Cardiac muscle cell (in vitro differentiated cells and primary cell): ENCODE measurements at regions not wholly inside any gene's neighbourhood (a gene's known extent, or its start where the extent isn't known, plus 50 kb on each side); places are given as distances from the start of the nearest gene placed in this dataset.

ENCODE experiments used
- DNase-seq, 2 donors: peaks; one replicate each; pipeline versions ENCODE4 v3.0.0 to v3.0.0-alpha.2; 2010 to 2017; ENCODE audit warnings: low read depth in 1 of 2, low spot score in 1 of 2
- H3K27ac ChIP-seq: fragments of 200-600 bp; sonication (generic); 2 replicates; pipeline ENCODE4 v1.5.1; 2016
- H3K27me3 ChIP-seq: fragments of 200-600 bp; sonication (generic); 2 replicates; pipeline ENCODE4 v1.6.0; 2016; ENCODE audit warnings: control low read depth
- H3K36me3 ChIP-seq: fragments of 200-600 bp; sonication (generic); 2 replicates; pipeline ENCODE4 v1.5.1; 2016; ENCODE audit warnings: control low read depth
- H3K4me1 ChIP-seq: fragments of 200-600 bp; sonication (generic); 2 replicates; pipeline ENCODE4 v1.8.1; 2017; ENCODE audit warnings: low read depth, mild to moderate bottlenecking, mixed run types
- H3K4me3 ChIP-seq: fragments of 200-600 bp; sonication (generic); 2 replicates; pipeline ENCODE4 v1.5.1; 2016; ENCODE audit warnings: mild to moderate bottlenecking
- H3K9me3 ChIP-seq: fragments of 200-600 bp; sonication (generic); 2 replicates; pipeline ENCODE4 v1.5.1; 2017; ENCODE audit warnings: low read depth, mild to moderate bottlenecking, control low read depth
- TF ChIP-seq, protein P1 (sequence below): IDR thresholded peaks from 2 replicates; pipeline ENCODE4 v1.5.1; 2012; ENCODE audit warnings: low read depth, mild to moderate bottlenecking, low read length

DNA sequence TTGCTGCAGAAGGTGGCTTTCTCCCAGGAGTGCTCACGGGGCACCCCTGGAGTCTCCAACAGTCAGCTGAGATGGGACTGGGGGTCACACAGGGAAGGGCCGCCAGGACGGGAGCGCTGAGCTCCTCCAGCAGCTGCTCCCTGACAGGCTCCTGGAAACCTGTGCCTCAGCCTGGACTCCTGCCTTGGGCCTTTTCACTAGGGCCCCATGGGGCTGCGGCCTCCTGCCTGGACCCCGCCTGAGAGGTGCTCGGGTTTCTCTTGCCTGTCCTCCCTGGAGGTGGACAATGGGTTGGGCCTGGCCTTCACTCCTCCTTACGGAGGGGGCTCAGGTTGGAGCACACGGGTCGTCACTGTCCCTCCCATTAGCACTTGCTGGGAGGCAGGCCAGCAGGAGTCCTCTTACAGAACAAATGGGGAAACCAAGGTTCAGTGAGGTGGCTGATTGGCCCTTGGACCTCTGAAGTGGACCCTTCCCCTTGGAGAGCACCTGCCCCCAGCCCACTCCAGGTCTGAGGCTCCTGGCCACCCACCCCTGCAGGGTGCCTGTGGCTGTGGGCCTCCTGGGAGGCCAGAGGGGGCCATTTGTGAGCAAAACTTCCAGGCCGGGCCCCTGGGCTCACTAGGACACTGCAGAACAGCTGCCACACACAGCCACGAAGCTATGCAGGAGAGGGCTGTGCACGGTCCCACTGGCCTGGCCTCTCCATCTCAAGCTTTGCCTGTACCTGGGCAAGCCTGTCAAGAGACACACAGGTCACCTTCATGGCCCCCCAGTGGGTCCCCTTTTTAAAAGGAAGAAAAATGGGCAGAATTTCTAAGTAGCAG lies 57.1 kb upstream of the ODC1 start:
- Histone ChIP-seq H3K9me3 (no peaks in the 10 kb centered on the region), H3K4me3 (no peak overlapping the region), H3K27me3 (no peaks in the 10 kb centered on the region), H3K36me3 (no peaks in the 10 kb centered on the region), H3K27ac (no peak overlapping the region), H3K4me1 (no peaks in the 10 kb centered on the region)
- DNase-seq, result no peak
- TF ChIP-seq, protein P1, sequence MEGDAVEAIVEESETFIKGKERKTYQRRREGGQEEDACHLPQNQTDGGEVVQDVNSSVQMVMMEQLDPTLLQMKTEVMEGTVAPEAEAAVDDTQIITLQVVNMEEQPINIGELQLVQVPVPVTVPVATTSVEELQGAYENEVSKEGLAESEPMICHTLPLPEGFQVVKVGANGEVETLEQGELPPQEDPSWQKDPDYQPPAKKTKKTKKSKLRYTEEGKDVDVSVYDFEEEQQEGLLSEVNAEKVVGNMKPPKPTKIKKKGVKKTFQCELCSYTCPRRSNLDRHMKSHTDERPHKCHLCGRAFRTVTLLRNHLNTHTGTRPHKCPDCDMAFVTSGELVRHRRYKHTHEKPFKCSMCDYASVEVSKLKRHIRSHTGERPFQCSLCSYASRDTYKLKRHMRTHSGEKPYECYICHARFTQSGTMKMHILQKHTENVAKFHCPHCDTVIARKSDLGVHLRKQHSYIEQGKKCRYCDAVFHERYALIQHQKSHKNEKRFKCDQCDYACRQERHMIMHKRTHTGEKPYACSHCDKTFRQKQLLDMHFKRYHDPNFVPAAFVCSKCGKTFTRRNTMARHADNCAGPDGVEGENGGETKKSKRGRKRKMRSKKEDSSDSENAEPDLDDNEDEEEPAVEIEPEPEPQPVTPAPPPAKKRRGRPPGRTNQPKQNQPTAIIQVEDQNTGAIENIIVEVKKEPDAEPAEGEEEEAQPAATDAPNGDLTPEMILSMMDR, result no peak

DNA sequence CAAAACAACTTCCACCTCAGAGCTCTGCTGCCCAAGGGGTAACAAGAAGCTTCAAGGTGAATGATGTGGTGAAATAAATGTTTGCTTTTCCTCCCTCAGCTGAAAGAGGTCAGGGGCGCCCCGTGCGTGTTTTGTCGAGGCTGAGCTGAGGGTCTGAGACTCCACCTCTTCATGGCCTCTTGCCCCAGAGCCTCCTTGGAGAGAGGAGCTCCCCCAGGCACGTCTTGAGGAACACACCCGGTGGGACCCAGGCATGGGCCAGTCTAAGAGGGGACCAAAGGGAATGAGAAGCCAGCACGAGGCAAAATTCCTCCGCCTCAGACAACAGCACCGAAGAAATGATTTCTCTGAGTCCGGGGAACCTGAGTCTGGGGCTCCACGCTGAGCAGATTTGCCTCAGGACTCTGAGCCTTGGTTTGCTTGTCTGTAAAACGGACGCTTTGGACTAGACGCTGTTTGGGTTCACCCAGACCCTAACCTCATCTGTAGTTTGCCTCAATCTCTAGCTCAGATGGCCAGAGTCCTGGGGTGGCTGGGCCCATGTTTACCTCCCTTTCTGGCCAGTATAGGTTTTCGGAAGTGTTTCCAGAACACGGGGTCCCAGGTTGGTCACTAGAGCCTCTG lies 56.4 kb upstream of the ODC1 start:
- Histone ChIP-seq H3K9me3 (no peaks in the 10 kb centered on the region), H3K27ac (no peak overlapping the region), H3K4me3 (no peak overlapping the region), H3K36me3 (no peaks in the 10 kb centered on the region), H3K27me3 (no peaks in the 10 kb centered on the region), H3K4me1 (no peaks in the 10 kb centered on the region)
- TF ChIP-seq, protein P1, result no peak
- DNase-seq, result no peak

DNA sequence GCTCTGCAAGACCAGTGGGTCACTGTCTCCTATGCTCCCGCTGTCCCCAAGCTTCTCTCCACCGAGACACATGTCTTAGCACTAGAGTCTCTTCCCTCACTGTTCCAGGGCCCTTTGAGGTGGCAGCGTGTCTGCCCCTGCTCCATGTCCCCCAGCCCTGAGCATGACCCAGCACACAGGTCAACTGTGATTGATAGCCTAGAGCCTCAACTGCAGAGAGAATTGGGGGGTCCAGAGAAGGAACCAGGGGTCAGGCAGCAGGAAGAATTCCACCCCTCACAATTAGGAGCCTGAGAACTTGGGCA lies 54.6 kb upstream of the ODC1 start:
- DNase-seq, result no peak
- H3K27me3 ChIP-seq, result no peaks in the 10 kb centered on the region
- H3K9me3 ChIP-seq, result no peaks in the 10 kb centered on the region
- TF ChIP-seq, protein P1, result no peak
- no peaks in the 10 kb centered on the region for H3K4me1 ChIP-seq
- H3K27ac ChIP-seq, result no peak overlapping the region
- no peaks in the 10 kb centered on the region for H3K36me3 ChIP-seq
- H3K4me3 ChIP-seq, result no peak overlapping the region

DNA sequence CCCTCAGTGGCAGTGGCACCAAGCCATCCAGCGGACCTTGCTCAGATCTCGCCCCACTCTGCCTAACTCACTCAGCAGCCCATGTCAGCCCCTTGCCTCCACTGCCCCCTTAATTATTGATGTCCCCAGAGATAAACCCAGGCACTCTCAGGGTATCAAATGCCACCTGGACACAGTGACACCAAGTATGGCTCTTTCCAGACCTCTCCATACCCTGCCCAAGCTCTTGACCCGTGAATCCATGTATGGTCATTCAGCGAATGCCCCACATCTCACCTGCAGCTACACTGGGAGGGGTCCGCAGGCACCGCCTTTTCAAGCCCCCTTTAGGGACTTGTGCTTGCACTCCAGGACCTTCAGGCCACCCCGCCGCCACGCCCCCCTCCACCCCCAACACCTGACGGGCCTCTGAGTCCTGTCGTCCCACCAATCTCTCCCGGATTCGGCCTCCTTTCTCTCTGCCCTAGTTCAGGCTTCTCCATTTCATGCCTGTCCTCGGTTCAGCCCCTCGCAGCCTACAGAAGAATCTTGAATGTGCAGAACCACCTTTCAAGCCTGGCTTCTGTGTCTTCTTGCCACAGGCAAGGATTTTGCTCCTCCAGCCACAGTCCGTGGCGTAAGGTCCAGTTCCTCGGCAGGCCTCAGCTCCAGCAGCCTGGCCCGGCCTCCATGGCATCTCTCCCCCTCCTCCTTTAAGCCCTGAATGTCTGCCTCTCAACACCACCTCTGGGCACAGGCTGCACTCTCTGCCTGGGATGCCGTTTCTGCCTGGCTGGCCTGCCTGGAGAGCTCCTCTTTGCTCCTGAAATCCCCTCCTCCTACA lies 54.1 kb upstream of the ODC1 start:
- no peak for DNase-seq
- Histone ChIP-seq H3K4me1 (no peaks in the 10 kb centered on the region), H3K4me3 (no peak overlapping the region), H3K27me3 (no peaks in the 10 kb centered on the region), H3K36me3 (no peaks in the 10 kb centered on the region), H3K9me3 (no peaks in the 10 kb centered on the region), H3K27ac (no peak overlapping the region)
- TF ChIP-seq, protein P1, result no peak

DNA sequence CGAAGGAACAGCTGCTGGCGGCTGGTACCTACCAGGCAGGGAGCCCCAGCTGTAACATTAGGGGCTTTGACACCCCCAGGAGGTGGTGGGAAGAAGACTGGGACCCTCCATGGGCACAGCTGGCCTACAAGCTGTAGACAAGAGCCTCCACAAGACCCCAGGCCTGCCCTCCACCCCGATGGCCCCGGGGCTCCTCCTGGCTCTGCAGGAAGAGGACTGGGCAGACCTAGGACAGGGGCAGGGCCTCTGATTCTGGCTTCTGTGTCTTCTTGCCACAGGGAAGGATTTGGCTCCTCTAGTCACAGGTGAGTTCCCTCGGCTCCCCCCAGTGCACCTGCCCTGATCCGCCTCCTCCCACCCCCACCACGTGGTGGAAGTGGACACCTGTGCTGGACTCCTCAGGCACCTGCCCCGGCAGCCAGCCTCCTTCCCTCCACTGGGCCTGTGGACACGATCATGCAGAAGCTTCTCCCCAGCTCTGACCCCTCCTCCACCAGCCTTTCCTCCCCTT lies 53.4 kb upstream of the ODC1 start:
- DNase-seq, result no peak
- Histone ChIP-seq H3K4me1 (no peaks in the 10 kb centered on the region), H3K4me3 (no peak overlapping the region), H3K9me3 (no peaks in the 10 kb centered on the region), H3K27ac (no peak overlapping the region), H3K27me3 (no peaks in the 10 kb centered on the region), H3K36me3 (no peaks in the 10 kb centered on the region)
- TF ChIP-seq, protein P1, result no peak
